ENCODE measurements at regions not wholly inside any gene's neighbourhood (a gene's known extent, or its start where the extent isn't known, plus 50 kb on each side); places are given as distances from the start of the nearest gene placed in this dataset.
"Not testable (repeated sequence)": the region's sequence is repeated elsewhere in the genome, so short reads cannot be mapped to it uniquely, and the experiment has no call there.

GRCh38 chr15:59894835-59895234 is 109.3 kb upstream of the FOXB1 start:
- no peak for DNase-seq

DNA sequence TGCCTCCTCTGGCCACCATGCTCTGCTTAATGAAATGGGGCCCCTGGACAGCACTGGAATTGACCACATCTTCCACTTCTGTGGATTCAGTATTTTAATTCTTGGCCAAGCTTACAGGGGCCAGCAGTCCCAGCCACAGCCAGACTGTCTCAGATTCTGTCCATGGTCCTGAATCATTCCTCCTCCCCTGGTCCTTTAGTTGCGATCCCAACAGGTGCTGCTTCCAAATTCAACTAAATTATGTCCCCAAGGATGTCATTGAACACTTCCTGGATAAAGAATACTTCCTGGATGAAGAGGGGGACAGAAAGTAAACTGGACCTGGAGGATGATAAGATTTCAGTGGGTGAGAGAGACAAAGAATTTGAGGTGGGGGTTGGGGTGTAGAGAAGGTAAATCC is 111.1 kb upstream of the FOXB1 start:
- DNase-seq, result no peak

DNA sequence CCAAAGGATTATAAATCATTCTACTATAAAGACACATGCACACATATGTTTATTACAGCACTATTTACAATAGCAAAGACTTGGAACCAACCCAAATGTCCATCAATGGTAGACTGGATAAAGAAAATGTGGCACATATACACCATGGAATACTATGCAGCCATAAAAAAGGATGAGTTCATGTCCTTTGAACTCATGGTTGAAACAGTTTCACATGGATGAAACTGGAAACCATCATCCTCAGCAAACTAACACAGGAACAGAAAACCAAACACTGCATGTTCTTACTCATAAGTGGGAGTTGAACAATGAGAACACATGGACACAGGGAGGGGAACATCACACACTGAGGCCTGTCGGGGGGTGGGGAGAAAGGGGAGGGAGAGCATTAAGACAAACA is 116.2 kb upstream of the FOXB1 start:
- DNase-seq, result not testable (repeated sequence)

DNA sequence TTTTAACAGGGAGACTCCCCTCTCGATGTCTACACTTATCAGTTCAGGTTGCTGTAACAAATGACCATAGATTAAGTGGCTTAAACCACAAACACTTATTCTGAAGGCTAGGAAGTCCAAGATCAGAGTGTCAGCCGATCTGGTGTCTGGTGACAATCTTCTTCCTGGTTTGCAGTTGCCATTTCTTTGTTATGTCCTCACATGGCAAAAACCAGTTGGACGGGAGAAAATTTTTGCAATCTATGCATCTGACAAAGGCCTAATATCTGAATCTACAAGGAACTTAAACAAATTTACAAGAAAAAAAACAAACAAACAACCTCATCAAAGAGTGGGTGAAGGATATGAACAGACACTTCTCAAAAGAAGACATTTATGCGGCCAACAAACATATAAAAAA is 116.9 kb upstream of the FOXB1 start:
- DNase-seq, result no peak

DNA sequence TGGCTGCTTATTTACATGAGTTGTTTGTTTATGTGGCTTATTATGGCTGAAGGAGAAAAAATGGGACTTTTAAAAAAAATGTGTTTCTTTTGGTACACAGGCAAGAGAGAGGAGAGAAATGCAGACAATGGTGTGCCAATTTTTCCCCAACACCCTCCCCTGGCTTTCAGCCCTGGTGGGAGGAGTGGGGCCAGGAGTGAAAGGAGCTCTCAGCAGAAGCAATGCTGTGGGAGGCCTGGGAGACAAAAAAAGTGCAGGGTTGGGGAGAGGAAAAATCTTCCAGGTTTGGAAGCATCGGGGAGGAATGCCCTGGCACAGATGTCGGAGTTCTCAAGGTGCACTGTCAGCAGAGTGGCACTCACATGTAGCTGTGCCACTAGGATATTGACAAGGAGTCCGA is 117.7 kb upstream of the FOXB1 start:
- no peak for DNase-seq

DNA sequence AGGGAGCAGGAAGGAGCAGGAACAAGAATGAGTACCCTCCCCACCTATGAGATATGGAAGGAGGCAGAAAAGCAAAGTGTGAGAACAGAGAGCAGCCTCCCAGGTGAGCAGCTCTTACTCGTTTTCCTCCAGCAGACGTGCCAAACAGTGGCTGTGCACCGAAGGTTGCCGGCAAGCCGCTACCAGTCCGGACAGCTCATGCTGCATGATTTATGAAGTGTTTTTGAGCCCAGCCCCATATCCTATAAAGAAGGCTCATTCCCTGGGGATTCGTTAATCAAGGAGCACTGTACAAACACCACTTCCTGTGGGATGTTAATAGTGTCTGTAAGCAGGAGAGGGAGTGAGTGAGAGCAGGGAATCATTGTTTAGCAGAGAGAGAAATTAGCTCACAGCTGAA is 118.3 kb upstream of the FOXB1 start:
- DNase-seq, result no peak

GRCh38 chr15:59879506-59880265 is 124.4 kb upstream of the FOXB1 start:
- DNase-seq, result no peak

- DNase-seq, result no peak
These were observed 128.0 kb upstream of the FOXB1 start for GRCh38 chr15:59876140-59876539.

DNA sequence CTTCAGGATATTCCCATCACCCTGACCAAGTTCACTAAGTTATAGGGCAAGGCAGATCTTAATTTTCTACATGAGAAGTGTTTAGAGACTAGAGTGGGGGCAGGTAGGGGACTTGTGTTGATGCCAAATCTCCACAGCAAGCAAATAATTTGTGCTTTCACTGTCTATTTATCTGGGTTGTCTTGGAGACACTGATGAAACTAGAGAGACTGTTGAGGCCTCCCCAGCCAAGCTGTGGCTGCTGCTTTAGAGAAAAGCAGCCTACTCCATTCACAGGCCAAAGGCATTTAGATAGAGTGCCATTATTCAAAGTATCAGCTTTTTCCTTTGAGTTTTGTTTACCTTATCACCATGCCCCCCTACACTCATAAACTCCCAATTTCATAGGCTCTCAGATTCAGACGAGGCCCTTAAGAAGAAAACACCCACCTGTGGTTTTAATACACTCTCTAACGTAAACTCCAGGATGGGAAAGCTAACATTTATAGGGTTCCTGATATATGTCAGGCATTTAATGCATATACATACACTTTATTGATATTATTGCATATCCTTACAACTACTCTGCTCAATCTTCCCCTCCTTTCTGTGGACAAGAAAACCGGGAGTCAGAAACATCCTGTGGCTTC is 130.4 kb upstream of the FOXB1 start:
- no peak for DNase-seq

GRCh38 chr15:59867086-59867855 is 136.8 kb upstream of the FOXB1 start:
- no peak for DNase-seq

GRCh38 chr15:59866642-59867041 is 137.5 kb upstream of the FOXB1 start:
- no peak for DNase-seq

DNA sequence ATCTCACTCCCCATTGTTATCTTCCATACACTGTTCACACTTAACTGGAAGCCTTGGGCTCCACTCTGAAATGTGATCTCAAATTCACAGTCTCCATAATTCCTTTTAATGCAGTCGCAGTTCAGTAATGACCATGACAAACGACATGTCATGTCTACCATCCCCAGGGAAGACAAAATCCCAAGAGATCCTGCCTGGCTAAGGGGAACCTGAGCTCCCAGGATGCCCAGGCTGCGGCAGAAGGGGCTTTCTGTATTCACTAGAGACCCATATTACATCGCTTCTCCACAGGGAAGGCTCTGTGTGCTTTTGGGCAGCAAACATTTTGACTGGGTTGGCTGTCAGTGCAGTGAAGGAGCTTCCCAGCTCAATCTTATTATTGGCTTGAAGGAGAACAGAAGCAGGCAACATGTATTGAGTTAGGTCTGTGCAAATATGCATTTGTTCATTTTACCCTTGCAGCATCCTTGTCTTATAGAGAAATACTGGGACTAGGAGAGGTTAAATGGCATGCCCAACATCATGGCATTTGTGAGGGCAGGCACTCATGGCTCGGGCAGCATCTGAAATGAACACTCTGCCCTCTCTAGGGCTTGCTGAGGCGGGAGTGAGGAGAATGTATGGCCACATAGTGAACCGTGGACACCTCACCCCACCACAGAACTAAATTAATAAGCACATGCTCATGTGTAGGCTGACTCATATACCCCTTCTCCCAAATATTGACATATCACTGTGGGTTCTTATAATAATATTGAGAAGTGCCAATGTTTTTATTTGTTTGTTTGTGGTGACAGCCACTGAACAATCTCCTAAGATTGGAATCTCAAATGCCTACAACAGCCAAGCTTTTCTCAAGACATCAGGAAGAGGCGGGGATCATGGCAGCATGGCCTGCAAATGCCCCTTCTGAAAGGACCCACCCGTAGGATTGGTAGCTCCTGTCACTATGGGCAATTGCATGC is 141.6 kb upstream of the FOXB1 start:
- DNase-seq, result no peak

GRCh38 chr15:59847968-59848367 is 156.1 kb upstream of the FOXB1 start:
- no peak for DNase-seq

DNA sequence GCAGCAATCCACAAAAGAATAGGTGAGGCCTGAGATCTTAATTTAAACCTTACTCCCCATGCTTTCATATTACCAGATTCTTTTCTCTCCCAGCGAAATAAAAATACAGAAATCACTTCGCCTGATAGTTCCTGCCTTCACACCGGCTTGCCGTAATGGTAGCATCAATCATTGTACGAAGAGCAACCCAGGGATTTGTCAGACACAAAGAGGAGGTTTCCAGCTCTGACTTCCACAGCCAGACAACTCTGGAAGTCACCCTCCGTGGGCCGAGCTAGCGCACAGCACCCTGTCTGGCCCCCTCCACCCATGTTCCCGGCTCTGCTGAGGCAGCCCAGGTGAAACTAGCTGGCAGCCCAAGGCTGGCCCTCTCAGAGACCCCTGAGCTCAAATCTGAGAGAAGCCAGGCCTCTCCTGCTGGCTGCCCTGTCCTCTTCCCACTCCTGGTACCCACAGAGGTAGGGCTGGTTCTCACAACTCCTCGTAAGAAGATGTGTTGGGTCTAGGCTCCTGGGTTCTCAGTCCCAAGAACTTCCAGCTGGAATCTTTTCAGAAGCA is 156.9 kb upstream of the BNIP2 start:
- no peak for DNase-seq

DNA sequence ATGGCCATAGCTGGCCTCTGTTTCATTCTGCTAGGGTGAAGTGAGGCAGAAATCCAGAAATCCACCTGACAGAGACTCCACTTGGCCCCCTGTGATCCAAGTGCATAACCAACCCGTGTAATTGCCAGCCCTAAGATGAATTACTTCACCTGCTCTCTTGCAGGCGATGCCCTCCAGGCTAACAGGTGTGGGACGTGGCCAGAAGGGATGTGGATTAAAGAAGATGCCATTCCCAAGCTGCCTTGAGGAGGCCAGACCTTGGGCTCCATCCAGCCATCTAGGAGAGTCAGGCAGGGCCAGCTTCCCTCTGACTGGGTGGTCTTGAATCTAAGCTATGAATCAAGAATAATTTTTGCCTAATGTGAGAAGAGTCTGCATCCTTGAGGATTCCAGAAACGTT is 154.5 kb upstream of the BNIP2 start:
- no peak for DNase-seq

- DNase-seq, result no peak
These were observed 151.9 kb upstream of the BNIP2 start for GRCh38 chr15:59841036-59841435.

GRCh38 chr15:59839906-59840305 is 150.8 kb upstream of the BNIP2 start:
- DNase-seq, result no peak

DNA sequence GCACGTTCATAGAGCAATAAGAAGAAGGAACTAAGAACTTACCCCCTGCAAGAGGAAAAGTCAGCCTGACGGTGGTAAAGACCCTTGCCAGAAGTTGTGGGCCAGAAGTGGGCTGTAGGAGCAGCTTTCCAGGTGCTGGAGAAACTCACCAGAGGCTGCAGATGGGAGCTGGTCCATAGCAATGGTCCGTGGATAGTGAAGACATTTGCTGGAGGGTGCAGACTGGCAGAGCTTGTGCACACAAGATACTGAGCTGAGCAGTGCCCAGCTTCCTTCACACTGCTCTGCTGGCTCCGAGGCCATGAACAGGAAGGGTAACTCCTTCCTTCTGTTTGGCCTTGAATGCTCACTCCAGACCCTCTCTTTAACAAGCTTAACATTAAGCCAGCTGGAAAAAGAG is 149.8 kb upstream of the BNIP2 start:
- DNase-seq, result no peak

GRCh38 chr15:59835776-59836175 is 146.7 kb upstream of the BNIP2 start:
- no peak for DNase-seq

- no peak for DNase-seq
These were observed 145.4 kb upstream of the BNIP2 start for GRCh38 chr15:59834528-59834927.

DNA sequence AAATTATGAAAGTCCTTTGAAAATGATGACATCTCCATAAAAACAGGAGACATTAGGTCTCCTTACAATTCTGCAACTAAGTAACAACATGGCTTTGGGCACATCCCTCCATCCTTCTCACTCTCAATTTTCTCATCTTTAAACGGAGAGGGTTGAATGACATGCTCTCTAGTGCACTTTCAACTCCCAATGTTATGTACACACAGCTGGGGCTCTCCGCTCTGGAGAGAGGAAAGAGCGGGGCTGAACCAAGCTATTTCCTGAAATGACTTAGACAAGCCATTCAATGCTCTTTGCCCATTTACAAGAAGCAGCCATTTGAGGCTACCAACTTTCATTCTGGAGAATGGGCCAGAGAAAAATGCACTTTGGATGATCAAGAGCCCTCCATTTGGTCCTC is 144.2 kb upstream of the BNIP2 start:
- DNase-seq, result no peak

GRCh38 chr15:59830873-59831272 is 141.8 kb upstream of the BNIP2 start:
- no peak for DNase-seq

GRCh38 chr15:59830098-59830497 is 141.0 kb upstream of the BNIP2 start:
- DNase-seq, result no peak
